HT1080 (cell line): ENCODE measurements at regions not wholly inside any gene's neighbourhood (a gene's known extent, or its start where the extent isn't known, plus 50 kb on each side); places are given as distances from the start of the nearest gene placed in this dataset.
A peak's percentile ranks its signal among the peaks of the same experiment; 100 is the strongest.
"Not testable (repeated sequence)": the region's sequence is repeated elsewhere in the genome, so short reads cannot be mapped to it uniquely, and the experiment has no call there.

Source experiments
- DNase-seq: peaks from one replicate; pipeline ENCODE4 v3.0.0-alpha.2; 2015; ENCODE audit warnings: low read depth

DNA sequence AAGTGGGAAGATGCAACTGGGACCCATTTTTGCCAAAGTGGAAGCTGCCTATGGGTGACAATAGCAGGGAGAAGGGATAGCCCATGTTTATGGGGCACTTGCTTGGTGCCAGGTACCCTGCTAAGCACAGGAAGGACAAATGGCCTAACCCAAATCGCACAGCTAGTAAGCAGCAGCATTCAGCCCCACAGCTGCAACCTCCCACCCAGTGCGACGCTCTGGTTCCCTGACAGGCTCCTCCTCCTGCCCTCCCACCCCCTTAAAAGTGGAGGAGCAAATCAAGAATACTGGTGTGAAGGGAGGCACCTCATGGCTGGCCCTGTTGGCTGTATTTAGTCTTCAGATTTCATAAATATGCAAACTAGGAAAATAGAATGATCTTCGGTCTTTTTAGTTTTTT is 76.2 kb downstream of the RIN2 start:
- no peak for DNase-seq

DNA sequence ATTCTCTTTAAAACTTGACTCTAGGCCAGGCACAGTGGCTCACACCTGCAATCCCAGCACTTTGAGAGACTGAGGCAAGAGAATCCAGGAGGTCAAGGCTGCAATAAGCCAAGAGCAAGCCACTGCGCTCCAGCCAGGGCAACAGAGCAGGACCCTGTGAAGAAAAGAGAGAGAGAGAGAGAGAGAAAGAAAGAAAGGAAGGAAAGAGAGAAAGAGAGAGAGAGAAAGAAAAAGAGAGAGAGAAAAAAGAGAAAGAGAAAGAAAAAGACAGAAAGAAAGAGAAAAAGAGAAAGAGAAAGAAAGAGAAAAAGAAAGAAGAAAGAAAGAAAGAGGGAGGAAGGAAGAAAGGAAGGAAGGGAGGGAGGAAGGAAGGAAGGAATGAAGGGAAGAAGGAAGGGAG is 76.7 kb downstream of the RIN2 start:
- DNase-seq: no peak

DNA sequence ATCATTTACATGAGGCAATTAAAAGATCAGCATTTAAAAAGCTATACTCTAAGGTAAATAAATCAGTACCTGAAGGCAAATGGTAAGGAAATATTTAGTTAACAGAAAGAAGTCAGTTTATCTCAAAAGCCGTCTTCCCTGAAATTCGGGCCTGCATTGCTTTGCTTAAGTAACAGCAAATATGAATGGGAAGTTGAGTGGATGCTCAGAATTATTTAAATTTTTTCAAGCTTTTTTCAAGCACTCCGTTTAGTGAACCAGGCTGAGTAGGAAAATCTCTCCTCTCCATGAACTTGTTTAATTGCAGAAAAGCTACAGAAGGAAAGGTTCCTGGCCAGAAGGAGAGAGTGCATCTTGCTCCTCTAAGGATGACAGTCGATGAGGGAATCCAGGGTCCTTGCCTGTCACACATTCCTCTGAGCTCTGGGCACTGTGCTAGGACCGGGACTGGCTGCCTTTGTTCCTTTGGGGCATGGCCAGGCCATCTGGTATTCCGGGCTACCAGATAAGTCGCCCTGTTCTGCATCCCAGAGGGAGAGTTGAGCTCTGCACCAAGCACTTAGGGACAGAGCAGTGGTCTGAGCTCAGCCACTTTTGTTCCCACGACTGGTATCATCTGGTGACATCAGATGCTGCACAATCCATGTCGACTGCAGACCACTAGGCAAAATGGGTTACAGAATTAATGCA is 77.6 kb downstream of the RIN2 start:
- DNase-seq: no peak

DNA sequence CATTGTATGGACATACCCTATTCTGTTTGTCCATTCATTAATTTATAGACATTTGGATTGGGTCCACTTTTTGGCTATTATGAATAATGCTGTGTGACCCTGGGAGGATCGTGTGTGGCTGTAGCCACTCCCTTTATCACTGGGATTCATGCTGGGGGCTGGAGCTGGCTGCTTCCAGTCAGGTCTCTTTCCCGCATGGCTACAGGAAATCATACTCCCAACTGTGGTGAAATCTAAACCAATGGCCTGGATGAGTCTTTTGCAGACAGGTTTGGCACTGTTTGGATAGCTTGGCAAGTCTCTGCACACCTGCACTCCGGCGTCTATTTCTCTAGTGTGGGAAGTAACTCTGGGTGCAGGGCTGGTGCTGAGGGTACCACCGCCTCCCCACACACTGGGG is 80.4 kb downstream of the RIN2 start:
- no peak for DNase-seq

DNA sequence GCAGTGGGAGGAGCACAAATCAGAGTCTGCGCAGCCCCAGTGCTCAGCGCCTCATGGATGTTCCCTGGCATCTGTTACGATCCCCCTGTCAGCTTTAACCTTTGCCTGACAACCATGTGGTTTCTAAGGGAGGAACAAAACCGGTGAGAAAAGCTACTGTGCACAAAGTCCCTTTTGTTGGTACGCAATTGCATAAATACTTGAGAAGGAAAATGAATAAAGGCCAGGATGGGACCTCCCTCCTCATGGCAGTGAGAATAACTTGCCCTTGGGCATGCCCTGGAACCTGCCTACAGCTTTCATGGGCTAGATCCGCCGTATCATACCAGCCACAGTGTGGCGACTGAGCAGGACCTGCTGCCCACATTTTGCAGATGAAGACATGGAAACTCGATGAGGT is 81.0 kb downstream of the RIN2 start:
- no peak for DNase-seq

DNA sequence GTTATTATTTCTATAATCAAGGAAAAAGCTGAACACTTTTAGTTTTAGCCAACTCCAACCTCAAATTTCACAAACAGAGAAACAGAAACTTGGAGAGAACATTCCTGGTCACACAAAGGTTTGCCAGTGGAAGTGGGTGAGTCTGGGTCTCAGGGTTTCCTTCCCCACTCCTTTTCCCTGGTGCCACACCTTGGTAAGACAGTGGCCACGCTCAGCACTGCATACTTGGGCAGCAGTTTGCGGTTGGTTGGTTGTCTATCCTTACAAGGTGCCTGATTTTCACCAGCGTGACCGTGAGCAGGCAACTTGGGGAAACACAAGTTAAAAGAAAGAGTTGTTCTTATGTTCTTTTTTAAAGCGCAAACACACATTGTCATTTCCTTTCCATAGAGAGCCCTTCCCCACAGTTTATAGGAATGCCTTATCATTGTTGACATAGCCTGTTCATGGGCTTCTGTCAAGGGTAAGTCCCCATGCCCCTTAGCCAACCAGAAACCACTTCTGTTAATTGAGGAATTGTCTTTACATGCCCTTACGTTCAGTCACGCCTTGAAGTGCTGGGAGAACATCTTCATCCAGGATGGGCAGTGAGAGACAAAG is 82.2 kb downstream of the RIN2 start:
- DNase-seq: no peak

DNA sequence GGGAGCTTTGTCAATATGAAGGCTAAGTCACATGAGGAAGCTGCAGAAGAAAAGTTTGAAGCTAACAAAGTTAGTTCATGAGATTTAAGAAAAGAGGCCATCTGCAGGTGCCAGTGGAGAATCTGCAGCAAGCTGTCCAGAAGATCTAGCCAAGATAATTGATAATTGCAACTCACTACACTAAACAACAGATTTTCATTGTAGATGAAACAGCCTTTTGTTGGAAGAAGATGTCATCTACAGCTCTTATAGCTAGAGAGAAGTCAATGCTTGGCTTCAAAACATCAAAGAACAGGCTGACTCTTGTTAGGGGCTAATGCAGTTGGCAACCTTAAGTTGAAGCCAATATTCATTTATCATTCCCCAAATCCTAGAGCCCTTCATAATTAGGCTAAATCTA is 83.7 kb downstream of the RIN2 start:
- DNase-seq: no peak

DNA sequence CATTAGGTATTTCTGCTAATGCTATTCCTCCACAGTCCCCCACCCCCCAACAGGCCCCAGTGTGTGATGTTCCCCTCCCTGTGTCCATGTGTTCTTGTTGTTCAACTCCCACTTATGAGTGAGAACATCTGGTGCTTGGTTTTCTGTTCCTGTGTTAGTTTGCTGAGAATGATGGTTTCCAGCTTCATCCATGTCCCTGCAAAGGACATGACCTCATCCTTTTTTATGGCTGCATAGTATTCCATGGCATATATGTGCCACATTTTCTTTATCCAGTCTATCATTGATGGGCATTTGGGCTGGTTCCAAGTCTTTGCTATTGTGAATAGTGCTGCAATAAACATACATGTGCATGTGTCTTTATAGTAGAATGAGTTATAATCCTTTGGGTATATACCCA is 86.8 kb downstream of the RIN2 start:
- not testable (repeated sequence) for DNase-seq

DNA sequence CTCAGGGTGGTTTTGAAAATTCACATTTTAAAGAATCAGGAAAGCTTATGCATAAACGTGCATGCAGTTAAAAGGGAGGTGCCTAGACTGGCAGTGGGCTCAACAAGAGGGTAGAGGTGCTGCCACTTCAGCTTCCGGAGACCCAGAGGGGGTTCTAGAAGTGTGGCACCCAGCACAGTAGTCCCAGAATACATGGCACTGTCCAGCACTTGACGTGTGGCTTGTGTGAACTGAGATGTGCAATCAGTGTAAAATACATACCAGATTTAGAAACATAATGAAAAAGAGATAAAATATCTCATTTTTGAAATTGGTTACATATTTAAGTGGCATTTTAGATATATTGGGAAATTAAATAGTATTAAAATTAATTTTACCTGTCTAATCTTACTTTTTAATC is 89.3 kb downstream of the RIN2 start:
- no peak for DNase-seq

DNA sequence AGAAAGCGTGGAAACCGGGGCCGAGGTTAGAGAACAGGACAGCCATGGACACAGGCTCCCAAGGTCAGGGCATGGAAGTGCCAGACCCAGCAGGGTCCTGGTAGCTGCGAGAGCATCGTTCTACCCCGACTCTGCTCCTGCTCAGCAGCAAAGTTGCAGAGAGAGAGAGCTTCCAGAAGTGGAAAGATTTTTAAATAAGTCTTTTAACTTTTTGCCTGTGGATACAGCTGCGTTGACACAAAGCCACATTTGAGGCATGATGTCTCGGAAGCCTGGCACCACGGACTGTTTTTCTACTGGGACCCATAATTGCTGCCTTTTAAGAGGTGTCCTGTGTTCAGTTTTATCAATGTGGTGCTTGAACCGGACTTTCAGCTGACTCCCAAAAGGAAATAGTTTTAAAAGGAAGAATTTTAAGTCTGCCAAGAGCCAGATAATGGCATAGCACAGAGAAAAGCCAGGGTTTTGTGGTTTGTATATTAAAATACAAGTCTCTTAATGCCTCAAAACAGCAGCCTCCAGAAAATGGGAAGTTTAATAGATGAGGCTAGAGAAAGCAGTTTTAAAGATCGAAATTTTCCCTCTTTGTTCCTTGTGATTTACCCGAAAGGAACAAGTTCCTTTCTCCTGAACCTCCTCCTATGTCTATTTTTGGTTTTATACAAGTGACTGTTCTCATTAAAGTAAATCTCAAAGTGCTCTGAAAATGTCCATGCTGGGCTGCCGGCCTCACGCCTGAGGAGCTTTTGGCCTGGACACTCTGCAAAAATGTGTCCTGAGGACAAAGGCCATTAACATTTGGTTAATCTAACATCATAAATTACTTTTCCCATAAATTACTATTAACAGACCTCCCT is 91.5 kb downstream of the RIN2 start:
- no peak for DNase-seq

DNA sequence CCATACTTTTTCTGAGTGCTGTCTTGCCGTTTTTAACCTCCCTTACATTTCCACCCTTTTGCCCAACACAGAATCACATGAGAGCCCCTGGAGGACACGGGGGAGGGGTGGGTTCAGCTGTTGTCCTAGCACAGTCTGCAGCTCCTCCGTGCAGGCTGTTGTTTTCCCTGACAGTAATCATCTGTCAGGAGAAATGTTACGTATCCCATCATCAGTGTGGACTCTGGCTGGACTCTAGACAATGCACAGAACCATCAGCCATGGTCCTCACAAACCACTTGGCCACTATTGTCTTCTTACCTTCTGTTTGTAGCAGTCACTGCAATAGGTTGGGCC is 92.1 kb downstream of the RIN2 start:
- DNase-seq: no peak

DNA sequence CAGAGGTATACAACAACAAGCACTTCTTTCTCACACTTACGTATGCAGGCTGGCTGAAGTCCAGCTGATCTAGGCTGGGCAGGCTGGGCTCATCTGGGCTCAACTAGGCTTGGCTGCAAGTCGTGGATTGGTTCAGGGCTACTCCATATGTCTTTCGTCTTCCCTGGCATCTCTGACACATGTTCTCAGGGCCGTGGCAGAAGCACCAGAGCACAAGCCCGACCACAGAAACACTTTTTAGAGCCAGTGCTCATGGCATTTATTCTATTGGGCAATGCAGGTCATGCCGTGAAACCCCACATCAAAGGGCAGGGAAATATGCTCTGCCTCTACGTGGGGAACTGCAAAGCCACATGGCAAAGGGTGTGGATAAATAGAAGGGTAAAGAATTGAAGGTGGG is 93.8 kb downstream of the RIN2 start:
- DNase-seq: no peak

DNA sequence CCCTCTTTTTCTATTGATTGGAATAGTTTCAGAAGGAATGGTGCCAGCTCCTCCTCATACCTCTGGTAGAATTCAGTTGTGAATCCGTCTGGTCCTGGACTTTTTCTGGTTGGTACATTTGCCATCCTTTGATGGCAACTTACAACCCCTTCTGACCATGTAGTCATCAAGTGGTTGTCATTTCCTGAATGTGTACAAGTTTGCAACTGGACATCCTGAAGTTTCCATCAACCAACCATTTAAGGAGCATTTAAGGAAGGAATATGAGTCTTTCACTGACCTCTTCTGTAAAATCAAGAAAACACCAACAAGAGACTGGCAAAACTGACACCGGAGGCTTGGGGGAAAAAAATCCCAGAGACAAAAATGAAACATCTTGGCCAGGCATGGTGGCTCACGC is 97.4 kb downstream of the RIN2 start:
- peak; percentile 33 for DNase-seq

DNA sequence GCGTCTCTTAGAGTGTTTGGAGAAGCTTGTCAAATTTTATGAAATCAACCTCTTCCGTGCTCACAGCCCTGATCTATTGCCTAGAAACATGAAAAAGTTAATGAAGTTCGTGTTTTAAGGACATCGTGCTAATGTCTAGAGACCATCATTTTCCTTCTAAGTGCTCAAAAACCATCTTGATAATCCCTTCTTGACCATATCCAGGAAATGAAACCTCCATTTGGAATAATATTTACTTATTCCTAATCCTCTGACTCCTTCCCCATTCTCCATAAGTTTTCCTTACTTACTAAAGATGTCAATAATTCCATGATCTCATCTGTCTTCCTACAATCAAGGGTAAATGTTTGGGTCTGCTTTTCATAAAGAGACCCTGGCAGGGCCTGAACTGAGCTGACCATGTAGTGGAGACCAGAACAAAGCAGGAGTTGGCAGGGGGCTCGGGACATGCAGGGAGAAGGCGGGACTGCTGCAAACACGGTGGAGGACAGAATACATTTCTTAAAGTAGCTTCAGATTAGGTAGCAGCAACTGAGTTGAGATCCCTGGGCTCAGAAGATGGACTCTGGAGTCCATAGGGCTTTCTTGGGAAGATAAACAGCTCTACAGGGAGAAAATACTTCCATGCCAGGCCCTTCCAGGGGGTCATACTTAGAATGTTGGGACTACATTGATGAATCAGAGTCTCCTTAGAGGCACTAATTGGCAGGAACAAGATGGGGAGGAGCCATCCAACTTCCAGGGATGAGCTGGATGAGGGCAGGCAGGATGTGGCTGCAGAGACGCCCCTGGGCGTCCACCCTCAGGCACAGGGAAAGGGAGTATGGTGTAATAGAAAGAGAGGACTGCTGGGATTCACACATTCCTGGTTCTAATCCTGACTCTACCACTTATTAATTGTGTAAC is 100.7 kb downstream of the RIN2 start:
- DNase-seq: peak; percentile 94

DNA sequence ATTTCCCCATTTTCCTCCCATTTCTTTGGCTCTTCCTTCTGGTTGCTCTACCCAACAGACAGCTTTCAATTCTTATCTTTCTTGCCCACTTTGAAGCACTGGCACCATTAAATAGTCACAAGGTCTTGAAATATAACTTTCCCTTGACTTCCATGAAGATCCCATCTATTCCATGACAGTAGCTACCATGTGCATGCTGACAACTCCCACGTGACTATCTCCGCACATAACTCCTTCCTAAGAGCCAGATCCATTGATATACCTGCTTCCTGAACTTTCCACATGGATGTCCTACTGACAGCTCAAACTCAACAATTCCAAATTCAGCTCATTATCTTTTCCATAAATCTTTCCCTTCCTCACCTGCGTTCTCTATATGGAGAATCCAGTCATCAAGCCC is 101.4 kb downstream of the RIN2 start:
- no peak for DNase-seq

DNA sequence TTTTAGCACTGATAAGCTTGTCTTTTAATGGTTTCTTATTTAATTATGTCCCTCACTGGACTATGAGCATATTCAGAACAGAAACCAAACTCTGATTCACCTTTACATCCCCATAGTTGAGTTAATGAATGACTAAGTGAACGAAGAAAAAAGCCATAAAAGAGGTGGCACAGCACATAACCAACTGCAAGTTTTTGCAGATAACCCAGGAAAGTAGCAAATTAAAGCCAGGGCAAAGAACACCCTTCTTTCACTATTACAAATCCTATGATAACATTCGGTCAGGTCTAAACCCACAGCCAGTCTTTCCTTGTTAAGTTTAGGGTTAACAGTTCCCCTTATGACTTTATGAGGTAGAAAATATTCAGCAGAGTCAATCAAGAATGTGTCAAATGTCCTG is 102.7 kb downstream of the RIN2 start:
- no peak for DNase-seq

DNA sequence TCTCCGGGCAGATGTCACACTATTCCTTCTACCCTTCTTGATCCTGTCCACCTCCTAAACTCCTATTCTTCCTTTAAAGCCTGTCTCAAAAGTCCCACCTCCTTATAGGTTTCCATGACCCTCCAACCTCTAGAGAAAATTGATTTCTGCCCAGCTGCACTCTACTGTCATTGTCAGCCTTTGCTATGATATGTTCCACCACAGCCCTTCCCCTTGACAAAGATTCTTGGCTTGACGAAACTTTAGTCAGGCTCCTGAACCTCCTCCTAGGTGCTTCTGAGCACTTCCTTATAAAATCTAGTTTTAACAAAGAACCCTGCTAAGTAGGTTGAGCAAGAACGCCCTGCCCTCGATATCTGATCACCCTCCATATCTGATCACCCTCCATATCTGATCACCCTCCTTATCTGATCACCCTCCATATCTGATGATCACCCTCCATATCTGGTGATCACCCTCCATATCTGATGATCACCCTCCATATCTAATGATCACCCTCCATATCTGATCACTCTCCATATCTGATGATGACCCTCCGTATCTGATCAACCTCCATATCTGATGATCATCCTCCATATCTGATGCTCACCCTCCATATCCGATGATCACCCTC is 103.2 kb downstream of the RIN2 start:
- DNase-seq: no peak

DNA sequence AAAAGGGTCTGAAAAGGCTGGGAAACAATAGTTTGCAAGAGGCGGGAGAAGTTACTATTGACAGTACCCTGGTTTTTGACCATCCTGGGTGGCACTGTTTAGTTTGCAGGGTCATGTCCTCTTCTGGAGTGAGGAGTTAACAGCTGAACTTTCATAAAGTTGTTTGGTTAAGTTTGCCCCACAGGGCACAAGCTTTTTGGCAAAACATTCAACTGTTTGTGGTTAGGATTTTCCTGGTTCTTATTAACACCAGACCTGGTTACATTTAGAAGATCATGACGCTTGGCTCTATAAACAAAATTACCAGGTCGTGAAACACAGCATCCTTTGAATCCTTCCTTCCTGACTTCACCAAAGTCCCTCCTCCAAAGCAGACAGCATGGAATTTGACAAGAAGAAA is 106.1 kb downstream of the RIN2 start:
- DNase-seq: no peak

DNA sequence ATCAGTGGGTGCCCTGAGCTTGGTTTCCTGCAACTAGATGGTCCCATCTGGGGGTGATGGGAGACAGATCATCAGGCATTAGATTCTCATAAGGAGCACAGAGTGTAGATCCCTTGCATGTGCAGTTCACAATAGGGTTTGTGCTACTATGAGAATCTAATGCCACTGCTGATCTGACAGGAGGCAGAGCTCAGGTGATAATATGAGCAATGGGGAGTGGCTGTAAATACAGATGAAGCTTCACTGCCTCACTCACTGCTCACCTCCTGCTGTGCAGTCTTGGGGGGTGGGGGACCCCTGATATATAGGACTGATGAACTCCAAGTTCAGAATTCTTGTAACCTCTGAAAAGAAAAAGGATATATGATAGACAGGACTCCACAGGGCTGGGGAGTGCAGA is 108.0 kb downstream of the RIN2 start:
- no peak for DNase-seq

DNA sequence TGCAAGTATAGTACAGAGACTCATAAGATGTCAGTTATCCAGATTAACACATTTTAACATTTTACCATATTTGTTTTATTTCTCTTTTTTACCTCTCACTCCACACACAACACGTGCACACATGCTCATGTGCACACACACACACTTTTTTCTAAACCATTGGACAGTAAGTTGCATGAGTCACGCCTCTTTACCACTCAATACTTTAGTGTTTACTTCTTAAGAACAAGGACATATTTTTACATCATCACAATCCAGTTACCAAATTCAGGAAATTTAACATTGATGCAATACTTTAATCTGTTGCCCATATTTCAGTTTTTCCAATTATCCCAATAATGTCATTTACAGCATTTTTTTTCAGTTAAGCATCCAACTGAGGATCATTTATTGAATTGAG is 109.0 kb downstream of the RIN2 start:
- DNase-seq: no peak

DNA sequence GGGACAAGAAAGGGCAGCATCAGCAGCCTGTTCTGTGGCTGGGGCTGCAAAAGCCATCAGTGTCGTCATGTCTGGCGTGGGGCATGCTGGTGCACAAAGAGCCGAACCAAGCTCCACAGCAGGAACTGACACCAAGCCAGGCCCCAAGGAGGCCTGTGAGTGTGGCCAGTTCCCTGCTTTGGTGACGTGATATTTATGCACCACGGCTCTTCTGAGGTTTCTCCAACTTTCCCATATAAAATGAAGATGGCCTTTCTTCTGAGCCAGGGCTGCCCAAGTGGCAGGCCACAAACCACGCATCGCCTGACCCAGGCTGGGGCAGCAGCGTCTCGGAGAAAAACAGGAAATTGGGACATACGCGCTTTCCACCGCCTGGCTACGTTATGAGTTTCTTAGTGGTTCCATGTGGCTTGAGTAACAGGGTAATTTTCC is 109.9 kb downstream of the RIN2 start:
- DNase-seq: no peak
